Upper lobe of left lung (tissue), 6 donors: ENCODE measurements at regions not wholly inside any gene's neighbourhood (a gene's known extent, or its start where the extent isn't known, plus 50 kb on each side); places are given as distances from the start of the nearest gene placed in this dataset.

ENCODE experiments used
- ATAC-seq, 2 donors: fragments of 200-7000 bp; cut with Tn5 transposase; one replicate each; pipeline ENCODE4 v1.9.1; 2022; ENCODE audit warnings: mild to moderate bottlenecking in 2 of 2, moderate library complexity in 2 of 2; ENCODE audit not compliant: low FRiP score in 2 of 2
- DNase-seq, 2 donors: peaks; one replicate each; pipeline ENCODE4 v3.0.0-alpha.2; 2019 to 2020
- H3K27ac ChIP-seq, 4 donors: fragments of 200-600 bp; sonication (generic); one replicate each; pipeline ENCODE4 v1.5.1; 2016 to 2019
- H3K27me3 ChIP-seq, 4 donors: fragments of 200-600 bp; sonication (generic); one replicate each; pipeline ENCODE4 v1.5.1; 2017 to 2019
- H3K36me3 ChIP-seq, 4 donors: fragments of 200-600 bp; sonication (generic); one replicate each; pipeline ENCODE4 v1.5.1; 2016 to 2019
- H3K4me1 ChIP-seq, 4 donors: fragments of 200-600 bp; sonication (generic); one replicate each; pipeline ENCODE4 v1.5.1; 2018 to 2019
- H3K4me3 ChIP-seq, 4 donors: fragments of 200-600 bp; sonication (generic); one replicate each; pipeline ENCODE4 v1.5.1; 2017 to 2019; ENCODE audit warnings: mild to moderate bottlenecking in 2 of 4, moderate library complexity in 1 of 4
- H3K9me3 ChIP-seq, 4 donors: fragments of 200-600 bp; sonication (generic); one replicate each; pipeline ENCODE4 v1.5.1; 2018 to 2019
- EP300 ChIP-seq, 4 donors: sonication (generic); formaldehyde crosslinking; IDR thresholded peaks; one replicate each; pipeline ENCODE4 v1.5.1; 2017; ENCODE audit warnings: antibody characterized with exemption in 4 of 4, control low read depth in 2 of 4
- POLR2A ChIP-seq, 4 donors: fragments of 450-650 bp; IDR thresholded peaks; one replicate each; pipeline ENCODE4 v1.5.1; 2016 to 2017; ENCODE audit warnings: antibody characterized with exemption in 4 of 4, mild to moderate bottlenecking in 2 of 4
- POLR2AphosphoS5 ChIP-seq, 2 donors: sonication (generic); formaldehyde crosslinking; IDR thresholded peaks; one replicate each; pipeline ENCODE4 v1.5.1; 2017; ENCODE audit warnings: antibody characterized with exemption in 2 of 2
- WGBS, 2 donors: methylation state at CpG; one replicate each; pipeline ENCODE4 v1.1.5; 2017 to 2018; 5-methylcytosine and 5-hydroxymethylcytosine counted together
- TF ChIP-seq, protein P1 (sequence below), 6 experiments: fragments of 450-650 bp in 4 of 6; fragments of 200-600 bp in 2 of 6; sonication (generic) in 2 of 6; IDR thresholded peaks; one replicate each; pipeline ENCODE4 v1.5.1; 2016 to 2019; ENCODE audit warnings: antibody characterized with exemption in 6 of 6
- donor health status: DM: no; HTN: no; CAD: no; lungs with moderate emphysema.
- donor health status: DM: no; HTN: yes; CAD: no; lungs with severe emphysema.

DNA sequence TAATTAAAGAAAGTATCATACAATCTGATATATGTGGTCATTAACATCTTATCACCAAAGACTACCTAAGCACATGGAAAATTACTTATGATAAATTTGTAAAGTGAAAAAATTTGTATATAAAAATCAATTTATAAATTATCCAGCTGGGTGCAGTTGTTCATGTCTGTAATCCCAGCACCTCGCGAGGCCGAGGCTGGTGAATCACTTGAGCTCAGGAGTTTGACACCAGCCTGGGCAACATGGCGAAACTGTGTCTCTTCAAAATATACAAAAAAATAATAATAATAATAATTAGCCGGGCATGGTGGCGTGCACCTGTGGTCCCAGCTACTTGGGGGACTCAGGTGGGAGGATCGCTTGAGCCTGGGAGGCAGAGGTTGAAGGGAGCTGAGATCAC, 82.8 kb upstream of the SYT6 start:
- no peaks in the 10 kb centered on the region for H3K27me3 ChIP-seq
- ATAC-seq (no peak), DNase-seq (no peak)
- WGBS, 2 donors, result 66 to 79% methylated on average over 7 of the region's 7 CpGs
- no peaks in the 10 kb centered on the region for H3K36me3 ChIP-seq
- no peaks in the 10 kb centered on the region for H3K4me1 ChIP-seq
- H3K27ac ChIP-seq, result no peak overlapping the region
- peaks cover 0 to 3% (median 0%) of the 10 kb centered on the region in 4 donors for H3K9me3 ChIP-seq
- TF ChIP-seq POLR2A (IDR thresholded peaks at IDR 0.05) (no peak), POLR2AphosphoS5 (IDR thresholded peaks at IDR 0.05) (no peak), EP300 (IDR thresholded peaks at IDR 0.05) (no peak)
- TF ChIP-seq, protein P1, sequence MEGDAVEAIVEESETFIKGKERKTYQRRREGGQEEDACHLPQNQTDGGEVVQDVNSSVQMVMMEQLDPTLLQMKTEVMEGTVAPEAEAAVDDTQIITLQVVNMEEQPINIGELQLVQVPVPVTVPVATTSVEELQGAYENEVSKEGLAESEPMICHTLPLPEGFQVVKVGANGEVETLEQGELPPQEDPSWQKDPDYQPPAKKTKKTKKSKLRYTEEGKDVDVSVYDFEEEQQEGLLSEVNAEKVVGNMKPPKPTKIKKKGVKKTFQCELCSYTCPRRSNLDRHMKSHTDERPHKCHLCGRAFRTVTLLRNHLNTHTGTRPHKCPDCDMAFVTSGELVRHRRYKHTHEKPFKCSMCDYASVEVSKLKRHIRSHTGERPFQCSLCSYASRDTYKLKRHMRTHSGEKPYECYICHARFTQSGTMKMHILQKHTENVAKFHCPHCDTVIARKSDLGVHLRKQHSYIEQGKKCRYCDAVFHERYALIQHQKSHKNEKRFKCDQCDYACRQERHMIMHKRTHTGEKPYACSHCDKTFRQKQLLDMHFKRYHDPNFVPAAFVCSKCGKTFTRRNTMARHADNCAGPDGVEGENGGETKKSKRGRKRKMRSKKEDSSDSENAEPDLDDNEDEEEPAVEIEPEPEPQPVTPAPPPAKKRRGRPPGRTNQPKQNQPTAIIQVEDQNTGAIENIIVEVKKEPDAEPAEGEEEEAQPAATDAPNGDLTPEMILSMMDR (IDR thresholded peaks at IDR 0.05), result no peak
- H3K4me3 ChIP-seq, result no peak overlapping the region

DNA sequence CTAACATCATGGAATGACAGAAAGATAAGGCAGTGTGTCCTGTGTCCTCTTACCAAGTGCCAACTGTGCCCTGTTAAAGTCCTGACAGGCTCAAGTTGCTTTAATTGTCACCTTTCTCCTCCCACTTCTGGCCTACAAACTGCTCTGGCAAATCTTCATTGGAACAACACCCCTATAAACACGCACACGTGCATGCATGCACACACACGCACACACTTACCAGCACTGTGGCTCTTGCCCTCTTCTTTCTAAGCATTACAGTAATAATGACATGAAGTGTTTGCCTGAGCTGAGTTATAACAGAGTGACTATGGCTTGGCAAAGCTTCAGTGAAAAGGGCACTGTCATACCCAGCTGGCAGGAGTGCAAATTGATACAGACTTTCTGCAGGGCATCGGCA, 82.3 kb upstream of the SYT6 start:
- 43 to 52% methylated on average over 4 of the region's 4 CpGs for WGBS, 2 donors
- TF ChIP-seq POLR2A (IDR thresholded peaks at IDR 0.05), result no peak
- TF ChIP-seq, protein P1 (IDR thresholded peaks at IDR 0.05), result no peak
- TF ChIP-seq EP300 (IDR thresholded peaks at IDR 0.05), result no peak
- TF ChIP-seq POLR2AphosphoS5 (IDR thresholded peaks at IDR 0.05), result no peak

DNA sequence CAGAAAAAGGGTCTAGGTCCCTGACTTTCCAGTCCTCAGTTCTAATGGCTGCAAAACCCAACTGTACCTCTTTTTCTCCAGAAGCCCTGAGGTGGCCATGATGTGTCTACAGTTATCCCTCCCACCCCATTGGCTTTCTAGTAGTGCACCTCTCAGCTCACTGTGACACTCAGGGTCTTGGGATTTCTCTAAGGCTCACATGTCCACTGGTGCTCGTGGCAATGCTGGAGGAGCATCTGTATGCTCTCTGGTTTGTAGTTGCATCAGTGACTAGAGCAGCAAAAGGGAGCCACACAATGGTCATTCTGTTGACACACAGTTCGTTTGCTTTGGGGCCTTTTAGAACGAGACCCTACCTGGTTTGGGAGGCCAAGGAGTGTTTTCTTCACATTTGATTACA, 81.6 kb upstream of the SYT6 start:
- Histone ChIP-seq H3K27me3 (no peaks in the 10 kb centered on the region), H3K27ac (no peak overlapping the region), H3K4me3 (no peak overlapping the region), H3K4me1 (no peaks in the 10 kb centered on the region), H3K9me3 (peaks cover 0 to 3% (median 0%) of the 10 kb centered on the region in 4 donors), H3K36me3 (no peaks in the 10 kb centered on the region)
- TF ChIP-seq POLR2A (IDR thresholded peaks at IDR 0.05), result no peak
- no peak for TF ChIP-seq EP300 (IDR thresholded peaks at IDR 0.05)
- DNase-seq (no peak), ATAC-seq (no peak)
- WGBS, 2 donors, result 63 to 69% methylated on average over 3 of the region's 3 CpGs

More for the DNA sequence above, 82.3 kb upstream of the SYT6 start:
- no peak for DNase-seq
- peak in 1 of 2 donors; percentile 12 for ATAC-seq
- peaks cover 0 to 3% (median 0%) of the 10 kb centered on the region in 4 donors for H3K9me3 ChIP-seq
- H3K4me1 ChIP-seq, result no peaks in the 10 kb centered on the region
- no peaks in the 10 kb centered on the region for H3K36me3 ChIP-seq
- no peak overlapping the region for H3K27ac ChIP-seq
- no peaks in the 10 kb centered on the region for H3K27me3 ChIP-seq
- no peak overlapping the region for H3K4me3 ChIP-seq

DNA sequence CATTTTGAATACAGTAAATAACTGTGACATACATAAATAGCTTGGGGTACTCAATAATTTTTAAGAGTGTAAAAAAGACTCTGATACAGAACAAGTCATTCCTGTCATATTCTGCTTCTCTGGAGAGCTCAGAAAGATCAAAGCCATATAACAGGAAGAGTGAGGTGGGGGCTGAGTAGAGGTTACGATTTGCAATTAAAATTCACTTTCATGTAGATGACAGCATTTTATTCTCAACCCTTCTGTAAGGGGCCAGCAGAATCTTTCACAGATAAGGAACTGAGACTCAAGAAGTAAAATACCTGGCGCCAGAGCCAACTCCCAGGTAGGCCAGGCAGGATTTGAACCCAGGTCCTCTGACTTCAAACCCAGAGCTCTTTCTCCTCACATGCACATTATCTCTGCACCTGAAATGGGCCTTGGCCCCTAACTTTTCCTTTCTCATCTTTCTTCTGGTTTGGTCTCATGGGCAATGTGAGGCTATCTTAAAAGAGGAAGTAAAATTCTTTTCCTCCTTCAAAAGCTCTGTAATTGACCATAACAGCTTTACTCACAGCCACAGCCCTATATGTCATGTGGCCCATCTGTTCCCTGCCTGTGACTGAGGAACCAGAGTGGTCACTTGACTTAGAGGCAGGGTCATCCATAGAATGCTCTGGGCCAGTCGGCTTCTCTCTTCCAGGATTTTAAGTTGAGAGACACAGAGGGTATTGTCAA, 80.9 kb upstream of the SYT6 start:
- Histone ChIP-seq H3K4me3 (no peak overlapping the region), H3K9me3 (no peaks in the 10 kb centered on the region), H3K27ac (no peak overlapping the region), H3K4me1 (no peaks in the 10 kb centered on the region), H3K27me3 (no peaks in the 10 kb centered on the region), H3K36me3 (no peaks in the 10 kb centered on the region)
- TF ChIP-seq, protein P1 (IDR thresholded peaks at IDR 0.05), result no peak
- TF ChIP-seq POLR2A (IDR thresholded peaks at IDR 0.05), result no peak
- no peak for TF ChIP-seq POLR2AphosphoS5 (IDR thresholded peaks at IDR 0.05)
- TF ChIP-seq EP300 (IDR thresholded peaks at IDR 0.05), result no peak
- DNase-seq (peak in 1 of 2 donors; percentile 30), ATAC-seq (peak in 1 of 2 donors; percentile 32)
- WGBS, 2 donors, result 59 to 60% methylated on average over 3 of the region's 3 CpGs

DNA sequence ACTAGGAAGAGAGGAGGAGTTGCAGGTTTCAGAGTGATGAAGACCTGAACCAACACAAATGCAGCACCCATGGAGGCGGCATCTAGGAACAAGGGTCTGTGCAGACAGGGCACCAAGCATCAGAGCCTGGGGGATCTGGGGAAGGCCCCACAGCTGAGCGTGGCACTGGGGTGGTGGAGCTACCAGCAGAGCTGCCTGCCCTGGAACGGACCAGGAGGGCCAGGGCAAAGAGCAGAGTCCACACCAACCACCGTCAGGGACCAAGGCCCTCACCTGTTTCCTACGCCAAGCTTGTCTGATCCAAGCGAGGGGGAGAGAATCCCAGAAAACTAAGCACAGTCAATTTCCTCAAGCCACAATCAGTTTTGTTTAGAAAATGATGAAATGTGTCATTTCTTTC, 79.0 kb upstream of the SYT6 start:
- H3K27ac ChIP-seq, result no peak overlapping the region
- no peaks in the 10 kb centered on the region for H3K36me3 ChIP-seq
- no peak overlapping the region for H3K4me3 ChIP-seq
- 74 to 75% methylated on average over 6 of the region's 6 CpGs for WGBS, 2 donors
- H3K4me1 ChIP-seq, result no peaks in the 10 kb centered on the region
- DNase-seq (peak in 1 of 2 donors; percentile 9), ATAC-seq (no peak)
- no peaks in the 10 kb centered on the region for H3K9me3 ChIP-seq
- no peaks in the 10 kb centered on the region for H3K27me3 ChIP-seq
- TF ChIP-seq, protein P1 (IDR thresholded peaks at IDR 0.05), result no peak
